ENCODE measurements at regions not wholly inside any gene's neighbourhood (a gene's known extent, or its start where the extent isn't known, plus 50 kb on each side); places are given as distances from the start of the nearest gene placed in this dataset.

DNA sequence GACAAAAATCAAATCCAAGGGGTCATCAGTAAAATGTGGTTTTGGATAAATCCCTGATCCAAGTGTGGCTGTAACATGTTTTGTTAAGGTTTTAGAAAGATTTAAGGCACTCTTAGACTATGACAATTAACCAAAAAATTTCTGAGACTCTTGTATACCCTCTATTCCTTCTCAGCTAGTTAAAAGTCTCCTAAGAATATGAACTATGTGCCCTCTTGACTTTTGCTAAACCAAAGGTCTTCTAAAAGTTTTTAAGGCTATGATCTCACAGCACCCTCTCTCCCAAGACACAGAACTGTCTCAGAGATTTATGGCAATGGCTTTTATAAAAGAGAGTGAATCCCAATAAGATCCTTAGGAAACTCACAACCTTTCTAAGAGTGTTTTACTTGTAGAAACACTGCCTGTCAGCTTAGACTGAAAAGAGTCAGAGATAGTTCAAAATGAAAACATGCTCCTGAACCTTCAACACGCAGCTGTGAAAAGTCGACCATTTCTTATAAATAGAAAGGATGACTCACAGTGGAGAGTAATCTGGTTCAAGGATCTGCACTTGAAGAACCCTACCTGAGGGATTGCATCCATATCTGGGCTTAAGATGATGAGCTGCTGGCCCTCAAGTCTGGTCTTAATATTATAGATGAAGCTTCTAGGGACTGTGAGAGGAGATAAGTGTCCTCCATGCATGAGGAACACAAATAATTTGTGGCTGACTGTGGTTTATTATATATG lies 388.4 kb upstream of the GJE1 start:
- no peak overlapping the region for H3K4me3 ChIP-seq (ENCODE audit: low read depth, low read length)
- no peak for DNase-seq (ENCODE audit: low read depth)
- TF ChIP-seq, protein P1, sequence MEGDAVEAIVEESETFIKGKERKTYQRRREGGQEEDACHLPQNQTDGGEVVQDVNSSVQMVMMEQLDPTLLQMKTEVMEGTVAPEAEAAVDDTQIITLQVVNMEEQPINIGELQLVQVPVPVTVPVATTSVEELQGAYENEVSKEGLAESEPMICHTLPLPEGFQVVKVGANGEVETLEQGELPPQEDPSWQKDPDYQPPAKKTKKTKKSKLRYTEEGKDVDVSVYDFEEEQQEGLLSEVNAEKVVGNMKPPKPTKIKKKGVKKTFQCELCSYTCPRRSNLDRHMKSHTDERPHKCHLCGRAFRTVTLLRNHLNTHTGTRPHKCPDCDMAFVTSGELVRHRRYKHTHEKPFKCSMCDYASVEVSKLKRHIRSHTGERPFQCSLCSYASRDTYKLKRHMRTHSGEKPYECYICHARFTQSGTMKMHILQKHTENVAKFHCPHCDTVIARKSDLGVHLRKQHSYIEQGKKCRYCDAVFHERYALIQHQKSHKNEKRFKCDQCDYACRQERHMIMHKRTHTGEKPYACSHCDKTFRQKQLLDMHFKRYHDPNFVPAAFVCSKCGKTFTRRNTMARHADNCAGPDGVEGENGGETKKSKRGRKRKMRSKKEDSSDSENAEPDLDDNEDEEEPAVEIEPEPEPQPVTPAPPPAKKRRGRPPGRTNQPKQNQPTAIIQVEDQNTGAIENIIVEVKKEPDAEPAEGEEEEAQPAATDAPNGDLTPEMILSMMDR (IDR thresholded peaks at IDR 0.05; ENCODE audit: control insufficient read depth, extremely low read depth, insufficient read depth) = no peak

DNA sequence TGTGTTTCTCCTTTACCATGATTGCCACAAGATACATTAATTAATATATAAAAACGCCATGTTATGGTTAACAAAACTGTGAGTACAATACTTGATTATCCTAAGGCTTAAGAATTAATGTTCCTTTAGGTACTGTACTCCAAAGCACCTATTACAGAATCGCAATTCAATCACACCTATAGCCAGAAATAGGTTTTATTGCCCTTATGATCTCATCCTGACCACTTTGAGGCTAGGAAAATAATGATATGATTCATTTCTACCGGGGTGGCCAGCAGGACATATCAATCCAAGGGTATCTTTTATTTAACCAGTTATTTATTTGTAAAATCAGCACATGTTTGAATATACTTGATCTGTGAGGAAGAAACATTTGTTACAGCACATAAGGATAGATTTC lies 396.6 kb upstream of the GJE1 start:
- no peak overlapping the region for H3K4me3 ChIP-seq (ENCODE audit: low read depth, low read length)
- TF ChIP-seq, protein P1 (IDR thresholded peaks at IDR 0.05; ENCODE audit: control insufficient read depth, extremely low read depth, insufficient read depth) = no peak
- DNase-seq (ENCODE audit: low read depth) = no peak

DNA sequence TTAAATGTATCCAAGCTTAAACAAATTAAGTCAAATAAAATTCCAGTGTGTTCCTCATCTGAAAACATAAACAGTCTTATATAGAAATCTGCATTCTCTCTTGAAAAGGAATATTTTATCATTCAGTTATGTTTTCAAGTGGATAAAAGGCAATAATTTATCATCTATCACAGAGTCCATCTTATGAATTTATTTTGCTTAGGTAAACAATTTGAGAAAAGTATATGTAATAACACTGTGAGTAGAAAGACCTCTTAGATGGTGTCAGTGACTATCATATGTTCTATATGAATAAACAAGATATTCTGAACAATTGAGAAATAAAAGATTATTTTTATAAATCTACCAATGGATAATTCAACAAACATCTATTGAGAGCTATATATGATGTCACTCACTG lies 397.6 kb upstream of the GJE1 start:
- TF ChIP-seq, protein P1 (IDR thresholded peaks at IDR 0.05; ENCODE audit: control insufficient read depth, extremely low read depth, insufficient read depth) = no peak

DNA sequence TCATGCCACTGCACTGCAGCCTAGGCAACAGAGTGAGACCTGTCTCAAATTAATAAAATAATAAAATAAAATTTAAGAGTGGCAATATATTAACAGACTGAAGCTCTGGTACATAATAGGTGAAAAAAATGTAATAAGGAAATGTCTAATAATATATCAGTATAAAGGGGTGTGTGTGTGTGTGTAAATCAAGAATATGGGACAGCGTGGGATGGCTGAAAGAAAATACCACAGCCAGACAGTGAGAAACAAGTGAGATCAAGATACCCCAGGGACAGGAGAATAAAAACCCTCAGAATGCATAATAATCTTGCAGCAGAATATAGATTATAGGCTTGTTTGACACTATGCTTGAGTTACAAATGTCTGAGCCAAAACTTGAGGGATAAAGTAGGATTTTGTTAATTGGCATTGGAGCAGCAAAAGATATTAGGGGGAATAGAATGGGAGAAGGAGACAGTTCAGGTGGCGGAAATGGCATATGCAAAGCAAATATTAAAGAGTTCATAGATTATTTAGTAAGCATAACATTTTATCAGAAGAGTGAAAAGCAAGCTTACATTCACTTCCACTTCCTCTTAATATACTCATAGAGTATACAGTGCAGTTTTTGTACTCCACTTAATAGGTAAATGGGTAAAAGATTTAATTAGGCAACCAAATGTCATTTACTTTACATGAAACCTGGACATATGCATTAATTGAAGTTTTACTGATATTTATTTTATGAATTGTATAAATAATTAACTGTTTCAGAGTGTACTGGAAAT lies 398.5 kb upstream of the GJE1 start:
- DNase-seq (ENCODE audit: low read depth) = no peak
- no peak overlapping the region for H3K4me3 ChIP-seq (ENCODE audit: low read depth, low read length)
- TF ChIP-seq, protein P1 (IDR thresholded peaks at IDR 0.05; ENCODE audit: control insufficient read depth, extremely low read depth, insufficient read depth) = no peak

More for the DNA sequence above, 397.6 kb upstream of the GJE1 start:
- H3K4me3 ChIP-seq (ENCODE audit: low read depth, low read length) = no peak overlapping the region
- DNase-seq (ENCODE audit: low read depth) = no peak

DNA sequence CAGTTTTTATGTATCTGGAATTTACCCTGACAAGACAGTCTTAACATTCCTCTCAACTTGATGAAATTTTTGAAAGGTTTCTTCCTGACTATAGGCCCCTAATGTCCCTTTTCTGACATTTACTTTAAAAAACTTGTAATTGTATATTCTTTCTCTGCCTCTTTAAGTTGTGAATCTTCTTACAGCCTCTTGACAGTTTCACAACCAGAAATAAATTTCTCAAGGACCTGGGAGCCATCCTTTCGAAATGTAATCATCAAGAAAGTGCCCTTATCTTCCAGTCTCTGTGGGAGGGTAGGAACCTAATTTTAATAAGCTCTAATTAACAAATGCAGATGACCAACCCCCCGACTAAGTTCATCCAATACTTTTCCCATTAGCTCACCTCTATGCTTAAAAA lies 403.6 kb upstream of the GJE1 start:
- TF ChIP-seq, protein P1 (IDR thresholded peaks at IDR 0.05; ENCODE audit: control insufficient read depth, extremely low read depth, insufficient read depth) = no peak
- DNase-seq (ENCODE audit: low read depth) = no peak
- H3K4me3 ChIP-seq (ENCODE audit: low read depth, low read length) = no peak overlapping the region

DNA sequence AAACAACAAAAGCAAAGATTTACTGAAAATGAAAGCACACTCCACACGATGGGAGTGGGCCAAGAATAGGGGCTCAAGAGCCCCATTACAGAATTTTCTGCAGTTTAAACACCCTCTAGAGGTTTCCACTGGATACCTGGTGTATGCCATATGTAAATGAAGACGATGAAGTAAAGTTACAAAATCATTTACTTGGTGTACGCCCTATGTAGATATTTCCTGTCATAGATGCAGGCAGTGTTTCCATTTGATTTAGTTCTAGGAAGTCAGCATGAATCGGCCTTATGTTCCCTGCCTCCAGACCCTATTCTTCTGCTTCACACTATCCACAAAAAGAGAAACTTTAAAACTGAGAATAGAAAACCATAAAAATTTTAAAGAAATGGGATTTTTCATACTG lies 404.4 kb upstream of the GJE1 start:
- DNase-seq (ENCODE audit: low read depth) = no peak
- TF ChIP-seq, protein P1 (IDR thresholded peaks at IDR 0.05; ENCODE audit: control insufficient read depth, extremely low read depth, insufficient read depth) = no peak
- no peak overlapping the region for H3K4me3 ChIP-seq (ENCODE audit: low read depth, low read length)
